ENCODE measurements at regions not wholly inside any gene's neighbourhood (a gene's known extent, or its start where the extent isn't known, plus 50 kb on each side); places are given as distances from the start of the nearest gene placed in this dataset.
"Not testable (repeated sequence)": the region's sequence is repeated elsewhere in the genome, so short reads cannot be mapped to it uniquely, and the experiment has no call there.

GRCh38 chr1:186761358-186761757, 67.4 kb upstream of the PLA2G4A start:
- no peak for DNase-seq
- H3K27me3 Mint-ChIP-seq (ENCODE audit: unreplicated experiment) = no peaks in the 10 kb centered on the region
- peaks cover 23% of the 10 kb centered on the region for H3K4me1 Mint-ChIP-seq (ENCODE audit: low read depth, unreplicated experiment)
- no peak overlapping the region for H3K4me3 Mint-ChIP-seq (ENCODE audit: low read depth, unreplicated experiment)
- intact Hi-C loops (cut with micrococcal nuclease; ENCODE audit: unreplicated experiment) = no loop called here
- BruUV-seq (replicated peaks) = no TSS peak
- no peaks in the 10 kb centered on the region for H3K36me3 Mint-ChIP-seq (ENCODE audit: insufficient read depth, unreplicated experiment)
- H3K27ac Mint-ChIP-seq (ENCODE audit: unreplicated experiment) = no peak overlapping the region
- CTCF ChIA-PET = no interaction called here
- no peaks in the 10 kb centered on the region for H3K9me3 Mint-ChIP-seq (ENCODE audit: low read depth, unreplicated experiment)
- no peak for TF ChIP-seq CTCF (IDR thresholded peaks at IDR 0.05; ENCODE audit: unreplicated experiment)

- intact Hi-C loops (cut with micrococcal nuclease; ENCODE audit: unreplicated experiment) = no loop called here
- no peak for DNase-seq
- Mint-ChIP-seq H3K9me3 (ENCODE audit: low read depth, unreplicated experiment) (no peaks in the 10 kb centered on the region), H3K36me3 (ENCODE audit: insufficient read depth, unreplicated experiment) (no peaks in the 10 kb centered on the region), H3K27ac (ENCODE audit: unreplicated experiment) (no peak overlapping the region), H3K4me1 (ENCODE audit: low read depth, unreplicated experiment) (peaks cover 23% of the 10 kb centered on the region), H3K27me3 (ENCODE audit: unreplicated experiment) (no peaks in the 10 kb centered on the region), H3K4me3 (ENCODE audit: low read depth, unreplicated experiment) (no peak overlapping the region)
- CTCF ChIA-PET = interaction anchor here (0.6 to 0.7 kb wide), 2 partner anchors 37 to 278 kb away, joined by 3 read pairs; no protein-coding TSS in a partner anchor
- BruUV-seq (replicated peaks) = no TSS peak
- TF ChIP-seq CTCF (IDR thresholded peaks at IDR 0.05; ENCODE audit: unreplicated experiment) = no peak
These were observed 68.3 kb upstream of the PLA2G4A start for GRCh38 chr1:186760446-186760845.

- DNase-seq; BruUV-seq (replicated peaks); H3K27ac Mint-ChIP-seq (ENCODE audit: unreplicated experiment); H3K27me3 Mint-ChIP-seq (ENCODE audit: unreplicated experiment); H3K36me3 Mint-ChIP-seq (ENCODE audit: insufficient read depth, unreplicated experiment); H3K9me3 Mint-ChIP-seq (ENCODE audit: low read depth, unreplicated experiment); CTCF ChIA-PET; intact Hi-C loops (cut with micrococcal nuclease; ENCODE audit: unreplicated experiment); H3K4me3 Mint-ChIP-seq (ENCODE audit: low read depth, unreplicated experiment): not testable (repeated sequence)
- peaks cover 28% of the 10 kb centered on the region for H3K4me1 Mint-ChIP-seq (ENCODE audit: low read depth, unreplicated experiment)
These were observed 69.7 kb upstream of the PLA2G4A start for GRCh38 chr1:186758896-186759606.

- H3K27me3 Mint-ChIP-seq (ENCODE audit: unreplicated experiment) = no peaks in the 10 kb centered on the region
- BruUV-seq (replicated peaks) = no TSS peak
- H3K4me1 Mint-ChIP-seq (ENCODE audit: low read depth, unreplicated experiment) = peaks cover 16% of the 10 kb centered on the region
- no peak overlapping the region for H3K4me3 Mint-ChIP-seq (ENCODE audit: low read depth, unreplicated experiment)
- H3K27ac Mint-ChIP-seq (ENCODE audit: unreplicated experiment) = no peak overlapping the region
- TF ChIP-seq CTCF (IDR thresholded peaks at IDR 0.05; ENCODE audit: unreplicated experiment) = no peak
- no peaks in the 10 kb centered on the region for H3K9me3 Mint-ChIP-seq (ENCODE audit: low read depth, unreplicated experiment)
- DNase-seq = no peak
- no peaks in the 10 kb centered on the region for H3K36me3 Mint-ChIP-seq (ENCODE audit: insufficient read depth, unreplicated experiment)
- CTCF ChIA-PET = interaction anchor here (0.9 to 1.3 kb wide), 2 partner anchors 11 to 46 kb away, joined by 3 read pairs; no protein-coding TSS in a partner anchor
- intact Hi-C loops (cut with micrococcal nuclease; ENCODE audit: unreplicated experiment) = no loop called here
These were observed 70.9 kb upstream of the PLA2G4A start for GRCh38 chr1:186757851-186758250.

- intact Hi-C loops (cut with micrococcal nuclease; ENCODE audit: unreplicated experiment) = no loop called here
- peaks cover 8% of the 10 kb centered on the region for H3K4me1 Mint-ChIP-seq (ENCODE audit: low read depth, unreplicated experiment)
- H3K27me3 Mint-ChIP-seq (ENCODE audit: unreplicated experiment) = no peaks in the 10 kb centered on the region
- no peaks in the 10 kb centered on the region for H3K36me3 Mint-ChIP-seq (ENCODE audit: insufficient read depth, unreplicated experiment)
- H3K4me3 Mint-ChIP-seq (ENCODE audit: low read depth, unreplicated experiment) = no peak overlapping the region
- TF ChIP-seq CTCF (IDR thresholded peaks at IDR 0.05; ENCODE audit: unreplicated experiment) = no peak
- BruUV-seq (replicated peaks) = no TSS peak
- H3K27ac Mint-ChIP-seq (ENCODE audit: unreplicated experiment) = no peak overlapping the region
- no peak for DNase-seq
- CTCF ChIA-PET = interaction anchor here (0.6 to 0.9 kb wide), 2 partner anchors 32 to 154 kb away, joined by 4 to 6 read pairs; no protein-coding TSS in a partner anchor
- H3K9me3 Mint-ChIP-seq (ENCODE audit: low read depth, unreplicated experiment) = no peaks in the 10 kb centered on the region
These were observed 74.1 kb upstream of the PLA2G4A start for GRCh38 chr1:186754542-186755145.
